Tibial artery (tissue), 4 donors: ENCODE measurements at regions not wholly inside any gene's neighbourhood (a gene's known extent, or its start where the extent isn't known, plus 50 kb on each side); places are given as distances from the start of the nearest gene placed in this dataset.
"Not testable (repeated sequence)": the region's sequence is repeated elsewhere in the genome, so short reads cannot be mapped to it uniquely, and the experiment has no call there.

Experiments
- DNase-seq, 2 donors: peaks; one replicate each; pipeline ENCODE4 v3.0.0-alpha.2; 2019
- H3K27ac ChIP-seq, 2 donors: fragments of 200-600 bp; sonication (generic) in 1 of 2; 1 replicate in 1 of 2; 2 replicates in 1 of 2; pipeline ENCODE4 v1.5.1; 2018 to 2019; ENCODE audit warnings: mild to moderate bottlenecking in 1 of 2
- H3K27me3 ChIP-seq, 2 donors: fragments of 200-600 bp; sonication (generic) in 1 of 2; one replicate each; pipeline versions ENCODE4 v1.5.1 to v1.6.0; 2016 to 2019
- H3K36me3 ChIP-seq, 3 donors: fragments of 200-600 bp; sonication (generic) in 2 of 3; one replicate each; pipeline ENCODE4 v1.5.1; 2016 to 2019; ENCODE audit warnings: mild to moderate bottlenecking in 2 of 3
- H3K4me1 ChIP-seq, 4 donors: fragments of 200-600 bp; sonication (generic) in 2 of 4; 1 replicate in 3 of 4; 2 replicates in 1 of 4; pipeline ENCODE4 v1.5.1; 2016 to 2019
- H3K4me3 ChIP-seq, 2 donors: fragments of 200-600 bp; sonication (generic) in 1 of 2; 1 replicate in 1 of 2; 2 replicates in 1 of 2; pipeline ENCODE4 v1.5.1; 2018 to 2019; ENCODE audit warnings: mild to moderate bottlenecking in 2 of 2
- H3K9me3 ChIP-seq, 3 donors: fragments of 200-600 bp; sonication (generic) in 1 of 3; one replicate each; pipeline ENCODE4 v1.5.1; 2016 to 2019
- CTCF ChIP-seq, 2 experiments: fragments of 200-600 bp in 1 of 2; fragments of 450-650 bp in 1 of 2; IDR thresholded peaks; one replicate each; pipeline ENCODE4 v1.5.1; 2017 to 2019; ENCODE audit warnings: antibody characterized with exemption in 2 of 2, mild to moderate bottlenecking in 1 of 2, moderate library complexity in 1 of 2
- intact Hi-C: fragments of 100-400 bp; cut with DNase I; formaldehyde crosslinking; loops from one replicate; pipeline ENCODE4 v1.15.0; 2023; ENCODE audit warnings: low total_unique reads

GRCh38 chr14:34275530-34275929, 186.5 kb downstream of the SPTSSA start:
- Histone ChIP-seq H3K27me3 (no peaks in the 10 kb centered on the region), H3K36me3 (no peaks in the 10 kb centered on the region), H3K4me3 (no peak overlapping the region), H3K9me3 (no peaks in the 10 kb centered on the region), H3K4me1 (no peaks in the 10 kb centered on the region), H3K27ac (no peak overlapping the region)
- TF ChIP-seq CTCF (IDR thresholded peaks at IDR 0.05), result no peak
- intact Hi-C loops, result no loop called here
- DNase-seq, result no peak

DNA sequence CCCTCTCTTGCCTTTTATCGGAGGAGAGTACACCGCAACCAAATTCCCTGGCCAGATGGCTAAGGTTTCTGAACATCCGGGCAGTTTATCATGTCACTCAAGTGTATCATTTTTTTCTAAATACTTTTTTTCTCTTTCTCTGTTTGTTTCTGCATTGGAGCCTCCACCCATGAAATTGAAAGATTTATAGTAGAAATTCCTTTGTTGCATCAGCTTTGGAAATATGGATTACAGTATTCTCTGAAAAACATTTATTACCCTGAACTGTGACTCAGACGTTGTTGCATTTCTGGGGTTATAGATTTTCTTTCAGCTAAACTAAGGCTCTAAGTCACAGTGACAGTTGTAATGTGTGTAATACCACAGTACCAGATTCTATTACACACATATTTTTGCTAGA, 187.0 kb downstream of the SPTSSA start:
- no peaks in the 10 kb centered on the region for H3K4me1 ChIP-seq
- no peak overlapping the region for H3K4me3 ChIP-seq
- TF ChIP-seq CTCF (IDR thresholded peaks at IDR 0.05), result no peak
- no peak for DNase-seq
- intact Hi-C loops, result no loop called here
- H3K27me3 ChIP-seq, result no peaks in the 10 kb centered on the region
- no peaks in the 10 kb centered on the region for H3K9me3 ChIP-seq
- no peak overlapping the region for H3K27ac ChIP-seq
- H3K36me3 ChIP-seq, result no peaks in the 10 kb centered on the region

DNA sequence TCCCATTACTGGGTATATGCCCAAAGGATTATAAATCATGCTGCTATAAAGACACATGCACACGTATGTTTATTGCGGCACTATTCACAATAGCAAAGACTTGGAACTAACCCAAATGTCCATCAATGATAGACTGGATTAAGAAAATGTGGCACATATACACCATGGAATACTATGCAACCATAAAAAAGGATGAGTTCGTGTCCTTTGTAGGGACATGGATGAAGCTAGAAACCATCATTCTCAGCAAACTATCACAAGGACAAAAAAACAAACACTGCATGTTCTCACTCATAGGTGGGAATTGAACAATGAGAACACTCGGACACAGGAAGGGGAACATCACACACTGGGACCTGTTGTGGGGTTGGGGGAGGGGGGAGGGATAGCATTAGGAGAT, 188.3 kb downstream of the SPTSSA start:
- H3K4me3 ChIP-seq, H3K27ac ChIP-seq, H3K36me3 ChIP-seq, H3K27me3 ChIP-seq, H3K4me1 ChIP-seq, H3K9me3 ChIP-seq, intact Hi-C loops, DNase-seq: not testable (repeated sequence)

- H3K36me3 ChIP-seq, result no peaks in the 10 kb centered on the region
- no peak overlapping the region for H3K4me3 ChIP-seq
- DNase-seq, result no peak
- no peaks in the 10 kb centered on the region for H3K4me1 ChIP-seq
- H3K27ac ChIP-seq, result no peak overlapping the region
- no peaks in the 10 kb centered on the region for H3K9me3 ChIP-seq
- no peaks in the 10 kb centered on the region for H3K27me3 ChIP-seq
- TF ChIP-seq CTCF (IDR thresholded peaks at IDR 0.05), result no peak
- intact Hi-C loops, result no loop called here
Measured at GRCh38 chr14:34270361-34270760, 191.7 kb downstream of the SPTSSA start.

- H3K36me3 ChIP-seq, result no peaks in the 10 kb centered on the region
- intact Hi-C loops, result no loop called here
- no peak for TF ChIP-seq CTCF (IDR thresholded peaks at IDR 0.05)
- H3K4me3 ChIP-seq, result no peak overlapping the region
- no peaks in the 10 kb centered on the region for H3K9me3 ChIP-seq
- H3K27ac ChIP-seq, result no peak overlapping the region
- no peaks in the 10 kb centered on the region for H3K27me3 ChIP-seq
- H3K4me1 ChIP-seq, result no peaks in the 10 kb centered on the region
- DNase-seq, result no peak
Measured at GRCh38 chr14:34266344-34266743, 195.7 kb downstream of the SPTSSA start.

DNA sequence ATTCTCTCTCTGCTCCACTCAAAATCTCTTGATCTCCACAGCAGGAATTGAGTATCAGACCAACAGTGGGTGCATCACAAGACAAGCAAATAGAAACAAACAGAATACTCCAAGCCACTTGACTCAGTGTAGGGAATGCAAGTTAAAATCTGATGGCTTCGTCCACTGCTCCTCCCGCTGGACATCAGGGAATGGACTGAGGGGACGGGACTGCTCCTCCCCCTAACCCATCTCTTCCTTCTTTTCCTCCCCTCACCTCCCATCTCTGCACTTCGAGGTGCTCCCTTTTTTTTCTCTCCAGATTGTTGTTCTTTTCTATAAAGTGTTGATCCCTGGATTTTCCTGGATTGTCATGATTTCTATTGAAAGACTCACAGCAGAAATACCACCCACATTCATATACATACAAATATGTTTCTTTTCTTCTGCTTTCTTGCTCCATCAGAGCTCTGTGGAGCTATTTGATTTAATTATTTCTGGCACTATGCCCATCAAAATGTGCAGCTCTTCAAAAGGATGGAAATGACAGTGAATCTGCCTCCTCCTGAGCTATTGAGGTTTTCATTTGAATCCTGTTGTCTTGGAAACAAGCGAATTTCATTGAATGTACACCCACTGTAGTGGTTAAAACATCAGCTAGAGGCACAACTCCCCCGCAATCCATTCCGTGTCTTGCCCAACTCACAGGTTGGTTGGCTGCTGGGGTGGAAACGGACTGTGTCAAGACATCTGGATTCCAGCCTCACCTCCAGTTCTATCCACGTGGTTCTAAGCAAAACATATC, 199.7 kb downstream of the SPTSSA start:
- Histone ChIP-seq H3K27me3 (no peaks in the 10 kb centered on the region), H3K9me3 (no peaks in the 10 kb centered on the region), H3K4me3 (no peak overlapping the region), H3K4me1 (no peaks in the 10 kb centered on the region), H3K27ac (no peak overlapping the region), H3K36me3 (no peaks in the 10 kb centered on the region)
- intact Hi-C loops, result no loop called here
- no peak for DNase-seq
- no peak for TF ChIP-seq CTCF (IDR thresholded peaks at IDR 0.05)
